HFFc6 (cell line): ENCODE measurements at regions not wholly inside any gene's neighbourhood (a gene's known extent, or its start where the extent isn't known, plus 50 kb on each side); places are given as distances from the start of the nearest gene placed in this dataset.

Experiments
- DNase-seq: peaks from one replicate; pipeline ENCODE4 v3.0.0-alpha.2; 2018
- H3K27ac Mint-ChIP-seq: 2 replicates; pipeline ENCODE4 v1.8.0; 2020; ENCODE audit warnings: mild to moderate bottlenecking, mixed read lengths
- H3K27me3 Mint-ChIP-seq: 2 replicates; pipeline ENCODE4 v1.8.0; 2021; ENCODE audit warnings: mild to moderate bottlenecking, moderate library complexity, mixed read lengths; ENCODE audit not compliant: insufficient read depth
- H3K36me3 Mint-ChIP-seq: 2 replicates; pipeline ENCODE4 v1.8.0; 2021; ENCODE audit warnings: low read depth, mixed read lengths
- H3K4me1 Mint-ChIP-seq: 2 replicates; pipeline ENCODE4 v1.8.0; 2020; ENCODE audit warnings: low read depth, mixed read lengths
- H3K4me3 Mint-ChIP-seq: 2 replicates; pipeline ENCODE4 v1.8.0; 2020; ENCODE audit warnings: mild to moderate bottlenecking, moderate library complexity, mixed read lengths
- H3K9me3 Mint-ChIP-seq: 2 replicates; pipeline ENCODE4 v1.8.0; 2020; ENCODE audit warnings: mild to moderate bottlenecking, mixed read lengths
- CTCF ChIP-seq: fragments of 200-600 bp; sonication (generic); IDR thresholded peaks from 2 replicates; pipeline ENCODE4 v1.5.0; 2021; ENCODE audit warnings: antibody characterized with exemption, mild to moderate bottlenecking

DNA sequence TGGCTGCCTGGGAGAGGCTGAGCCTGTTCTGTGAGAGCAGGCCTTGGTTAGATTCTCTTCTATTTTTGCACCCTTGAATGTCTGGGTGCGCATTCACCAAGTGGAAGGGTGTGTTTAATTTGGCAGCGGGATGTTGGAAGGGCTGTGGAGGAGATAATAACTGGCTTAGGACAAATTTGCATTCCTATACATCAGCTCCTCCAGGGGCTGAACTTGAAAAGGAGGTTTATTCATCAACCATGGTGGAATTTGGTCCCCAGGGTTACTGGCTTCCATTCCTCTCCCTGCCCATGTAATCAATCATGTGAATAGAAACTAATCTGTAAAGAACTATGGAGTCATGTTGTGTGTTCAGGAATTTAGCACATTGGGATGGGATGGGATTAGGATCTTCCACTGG is 100.2 kb upstream of the FOXF1 start:
- Mint-ChIP-seq H3K4me3 (no peak overlapping the region), H3K36me3 (peaks cover 18% of the 10 kb centered on the region), H3K9me3 (peaks cover 17% of the 10 kb centered on the region), H3K27ac (no peak overlapping the region), H3K27me3 (peaks cover 24% of the 10 kb centered on the region), H3K4me1 (peaks cover 15% of the 10 kb centered on the region)
- no peak for TF ChIP-seq CTCF
- DNase-seq = no peak

GRCh38 chr16:86410529-86410928 is 99.8 kb upstream of the FOXF1 start:
- no peak for DNase-seq
- Mint-ChIP-seq H3K4me1 (peaks cover 10% of the 10 kb centered on the region), H3K27me3 (peaks cover 24% of the 10 kb centered on the region), H3K27ac (no peak overlapping the region), H3K9me3 (peaks cover 17% of the 10 kb centered on the region), H3K36me3 (peaks cover 18% of the 10 kb centered on the region), H3K4me3 (no peak overlapping the region)
- TF ChIP-seq CTCF = no peak

- H3K27ac Mint-ChIP-seq = no peak overlapping the region
- no peak overlapping the region for H3K4me3 Mint-ChIP-seq
- H3K4me1 Mint-ChIP-seq = peaks cover 10% of the 10 kb centered on the region; the same call in 1 of the 2 replicates
- no peak for TF ChIP-seq CTCF
- peaks cover 18% of the 10 kb centered on the region for H3K36me3 Mint-ChIP-seq
- H3K27me3 Mint-ChIP-seq = peaks cover 34% of the 10 kb centered on the region
- H3K9me3 Mint-ChIP-seq = peaks cover 21% of the 10 kb centered on the region
- DNase-seq = no peak
These were observed 98.4 kb upstream of the FOXF1 start for GRCh38 chr16:86411897-86412296.

DNA sequence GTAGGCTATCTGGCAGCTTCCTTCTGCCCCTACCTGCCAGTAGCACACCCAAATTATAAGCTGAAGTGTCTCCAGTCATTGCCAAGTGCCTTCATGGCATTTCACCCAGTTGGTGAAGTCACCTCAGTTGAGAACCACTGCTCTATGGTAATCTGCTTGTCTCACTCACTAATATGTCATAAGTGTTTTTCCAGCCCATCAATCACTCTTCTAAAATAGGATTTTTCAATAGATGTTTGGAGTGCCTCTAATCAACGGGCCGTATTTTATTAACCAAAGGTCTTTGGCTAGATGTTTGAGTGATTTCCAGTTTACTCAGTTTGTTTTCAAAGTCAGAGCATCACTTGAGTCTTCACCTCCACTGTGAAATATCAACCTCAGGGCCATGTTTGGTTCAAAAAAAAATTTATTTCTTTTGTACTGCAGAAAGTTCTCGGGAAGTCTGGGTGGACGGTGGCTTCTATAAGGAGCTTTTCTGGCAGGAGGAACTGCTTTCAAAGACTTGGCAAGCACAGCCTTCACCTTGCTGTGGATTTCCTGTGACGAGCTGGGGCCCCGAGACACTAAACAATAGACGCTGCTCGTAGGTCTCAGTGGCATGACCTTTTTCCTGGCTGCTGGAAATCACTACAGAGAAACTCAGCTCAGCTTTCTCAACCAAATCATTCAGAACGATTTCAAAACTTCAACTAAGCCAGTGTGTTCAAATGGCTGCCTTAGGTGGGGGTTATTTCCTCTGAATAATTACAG is 95.2 kb upstream of the FOXF1 start:
- no peak overlapping the region for H3K27ac Mint-ChIP-seq
- DNase-seq = no peak
- TF ChIP-seq CTCF = no peak
- H3K27me3 Mint-ChIP-seq = peaks cover 35% of the 10 kb centered on the region
- H3K36me3 Mint-ChIP-seq = peaks cover 13% of the 10 kb centered on the region
- H3K4me3 Mint-ChIP-seq = no peak overlapping the region
- peaks cover 21% of the 10 kb centered on the region for H3K9me3 Mint-ChIP-seq
- H3K4me1 Mint-ChIP-seq = peaks cover 10% of the 10 kb centered on the region; the same call in 1 of the 2 replicates

DNA sequence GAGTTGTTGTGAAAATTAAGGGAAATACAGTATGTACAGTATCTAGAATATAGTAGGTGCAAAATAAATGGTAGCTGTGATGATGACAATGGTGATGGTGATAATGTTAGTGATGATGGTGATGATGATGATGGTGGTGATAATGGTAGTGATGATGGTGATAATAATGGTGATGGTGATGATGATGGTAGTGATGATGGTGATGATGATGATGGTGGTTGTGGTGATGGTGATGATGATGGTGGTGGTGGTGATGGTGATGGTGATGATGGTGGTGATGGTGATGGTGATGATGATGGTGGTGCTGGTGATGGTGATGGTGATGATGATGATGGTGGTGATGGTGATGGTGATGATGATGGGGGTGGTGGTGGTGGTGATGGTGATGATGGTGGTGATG is 91.3 kb upstream of the FOXF1 start:
- H3K36me3 Mint-ChIP-seq = peaks cover 8% of the 10 kb centered on the region; the same call in 1 of the 2 replicates
- no peak for DNase-seq
- peaks cover 29% of the 10 kb centered on the region for H3K27me3 Mint-ChIP-seq
- no peaks in the 10 kb centered on the region for H3K4me1 Mint-ChIP-seq
- H3K9me3 Mint-ChIP-seq = peaks cover 24% of the 10 kb centered on the region
- no peak overlapping the region for H3K27ac Mint-ChIP-seq
- no peak overlapping the region for H3K4me3 Mint-ChIP-seq
- TF ChIP-seq CTCF = no peak
